WTC11 (cell line): ENCODE measurements at regions not wholly inside any gene's neighbourhood (a gene's known extent, or its start where the extent isn't known, plus 50 kb on each side); places are given as distances from the start of the nearest gene placed in this dataset.

Experiments used
- CBFB ChIP-seq: sonication (generic); formaldehyde crosslinking; IDR thresholded peaks from 2 replicates; pipeline ENCODE4 v1.8.1; 2022; ENCODE audit warnings: mild to moderate bottlenecking, low read depth, missing genetic modification reagents
- GABPB1 ChIP-seq: sonication (generic); formaldehyde crosslinking; IDR thresholded peaks from 2 replicates; pipeline ENCODE4 v1.8.1; 2023; ENCODE audit warnings: mild to moderate bottlenecking, missing genetic modification reagents
- HMGA2 ChIP-seq: fragments of 250-450 bp; sonication (Bioruptor Pico); IDR thresholded peaks from 2 replicates; pipeline ENCODE4 v1.4.0; 2021; ENCODE audit warnings: mild to moderate bottlenecking, moderate library complexity
- JUN ChIP-seq: sonication (generic); formaldehyde crosslinking; IDR thresholded peaks from 2 replicates; pipeline ENCODE4 v1.8.0; 2023; ENCODE audit warnings: mild to moderate bottlenecking, missing genetic modification reagents
- NFYB ChIP-seq: sonication (generic); formaldehyde crosslinking; conservative IDR thresholded peaks from 2 replicates; pipeline ENCODE4 v1.8.0; 2022; ENCODE audit warnings: low read depth, missing genetic modification reagents
- SP1 ChIP-seq: sonication (generic); formaldehyde crosslinking; conservative IDR thresholded peaks from 2 replicates; pipeline ENCODE4 v1.8.1; 2022; ENCODE audit warnings: missing genetic modification reagents
- TEAD1 ChIP-seq: sonication (generic); formaldehyde crosslinking; IDR thresholded peaks from 2 replicates; pipeline ENCODE4 v1.8.0; 2022; ENCODE audit warnings: mild to moderate bottlenecking, missing genetic modification reagents
- TEAD4 ChIP-seq: sonication (generic); formaldehyde crosslinking; IDR thresholded peaks from 2 replicates; pipeline ENCODE4 v1.8.0; 2022; ENCODE audit warnings: mild to moderate bottlenecking, missing genetic modification reagents
- ZNF263 ChIP-seq: sonication (generic); formaldehyde crosslinking; IDR thresholded peaks from 2 replicates; pipeline ENCODE4 v1.8.1; 2022; ENCODE audit warnings: low read depth, mild to moderate bottlenecking, moderate library complexity, missing genetic modification reagents
- TF ChIP-seq, protein P1 (sequence below): fragments of 200-600 bp; IDR thresholded peaks from 2 replicates; pipeline ENCODE4 v1.8.0; 2022; ENCODE audit warnings: antibody characterized with exemption
- TF ChIP-seq, protein P2 (sequence below): sonication (generic); formaldehyde crosslinking; IDR thresholded peaks from 2 replicates; pipeline ENCODE4 v1.8.1; 2022; ENCODE audit warnings: low read depth, missing genetic modification reagents, borderline replicate concordance
- TF ChIP-seq, protein P3 (sequence below): sonication (generic); formaldehyde crosslinking; IDR thresholded peaks from 2 replicates; pipeline ENCODE4 v1.8.1; 2023; ENCODE audit warnings: mild to moderate bottlenecking, moderate library complexity, missing genetic modification reagents
- TF ChIP-seq, protein P4 (sequence below): fragments of 250-450 bp; sonication (Bioruptor Pico); conservative IDR thresholded peaks from 2 replicates; pipeline ENCODE4 v1.9.0; 2021; ENCODE audit warnings: mild to moderate bottlenecking

DNA sequence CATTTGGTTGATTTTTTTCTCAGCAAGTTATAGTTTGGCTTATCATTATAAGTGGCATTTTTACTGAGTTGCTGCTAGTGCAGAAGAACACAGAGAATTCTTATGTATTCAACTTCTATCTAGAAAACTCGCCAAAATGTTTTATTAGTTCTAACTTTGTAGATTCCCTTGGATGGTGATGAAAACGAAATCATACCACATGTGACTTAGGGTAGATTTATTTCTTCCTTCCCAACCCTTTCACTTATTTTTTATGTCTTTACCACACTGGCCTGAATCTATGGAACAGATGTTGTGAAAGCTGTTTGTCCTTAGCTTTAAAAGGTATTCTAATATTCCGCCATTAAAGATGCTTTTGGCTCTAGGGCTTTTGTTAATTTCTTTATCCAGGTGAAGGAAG is 503.3 kb upstream of the CFAP20DC start:
- TF ChIP-seq GABPB1 (CRISPR knock-in tag) (no peak), ZNF263 (CRISPR knock-in tag) (no peak), HMGA2 (no peak), TEAD4 (CRISPR knock-in tag) (no peak), SP1 (no peak), JUN (CRISPR knock-in tag) (no peak), NFYB (CRISPR knock-in tag) (no peak), CBFB (CRISPR knock-in tag) (no peak), TEAD1 (CRISPR knock-in tag) (no peak)
- TF ChIP-seq, protein P1, sequence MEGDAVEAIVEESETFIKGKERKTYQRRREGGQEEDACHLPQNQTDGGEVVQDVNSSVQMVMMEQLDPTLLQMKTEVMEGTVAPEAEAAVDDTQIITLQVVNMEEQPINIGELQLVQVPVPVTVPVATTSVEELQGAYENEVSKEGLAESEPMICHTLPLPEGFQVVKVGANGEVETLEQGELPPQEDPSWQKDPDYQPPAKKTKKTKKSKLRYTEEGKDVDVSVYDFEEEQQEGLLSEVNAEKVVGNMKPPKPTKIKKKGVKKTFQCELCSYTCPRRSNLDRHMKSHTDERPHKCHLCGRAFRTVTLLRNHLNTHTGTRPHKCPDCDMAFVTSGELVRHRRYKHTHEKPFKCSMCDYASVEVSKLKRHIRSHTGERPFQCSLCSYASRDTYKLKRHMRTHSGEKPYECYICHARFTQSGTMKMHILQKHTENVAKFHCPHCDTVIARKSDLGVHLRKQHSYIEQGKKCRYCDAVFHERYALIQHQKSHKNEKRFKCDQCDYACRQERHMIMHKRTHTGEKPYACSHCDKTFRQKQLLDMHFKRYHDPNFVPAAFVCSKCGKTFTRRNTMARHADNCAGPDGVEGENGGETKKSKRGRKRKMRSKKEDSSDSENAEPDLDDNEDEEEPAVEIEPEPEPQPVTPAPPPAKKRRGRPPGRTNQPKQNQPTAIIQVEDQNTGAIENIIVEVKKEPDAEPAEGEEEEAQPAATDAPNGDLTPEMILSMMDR: no peak
- TF ChIP-seq, protein P2, sequence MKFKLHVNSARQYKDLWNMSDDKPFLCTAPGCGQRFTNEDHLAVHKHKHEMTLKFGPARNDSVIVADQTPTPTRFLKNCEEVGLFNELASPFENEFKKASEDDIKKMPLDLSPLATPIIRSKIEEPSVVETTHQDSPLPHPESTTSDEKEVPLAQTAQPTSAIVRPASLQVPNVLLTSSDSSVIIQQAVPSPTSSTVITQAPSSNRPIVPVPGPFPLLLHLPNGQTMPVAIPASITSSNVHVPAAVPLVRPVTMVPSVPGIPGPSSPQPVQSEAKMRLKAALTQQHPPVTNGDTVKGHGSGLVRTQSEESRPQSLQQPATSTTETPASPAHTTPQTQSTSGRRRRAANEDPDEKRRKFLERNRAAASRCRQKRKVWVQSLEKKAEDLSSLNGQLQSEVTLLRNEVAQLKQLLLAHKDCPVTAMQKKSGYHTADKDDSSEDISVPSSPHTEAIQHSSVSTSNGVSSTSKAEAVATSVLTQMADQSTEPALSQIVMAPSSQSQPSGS (CRISPR knock-in tag): no peak
- TF ChIP-seq, protein P3, sequence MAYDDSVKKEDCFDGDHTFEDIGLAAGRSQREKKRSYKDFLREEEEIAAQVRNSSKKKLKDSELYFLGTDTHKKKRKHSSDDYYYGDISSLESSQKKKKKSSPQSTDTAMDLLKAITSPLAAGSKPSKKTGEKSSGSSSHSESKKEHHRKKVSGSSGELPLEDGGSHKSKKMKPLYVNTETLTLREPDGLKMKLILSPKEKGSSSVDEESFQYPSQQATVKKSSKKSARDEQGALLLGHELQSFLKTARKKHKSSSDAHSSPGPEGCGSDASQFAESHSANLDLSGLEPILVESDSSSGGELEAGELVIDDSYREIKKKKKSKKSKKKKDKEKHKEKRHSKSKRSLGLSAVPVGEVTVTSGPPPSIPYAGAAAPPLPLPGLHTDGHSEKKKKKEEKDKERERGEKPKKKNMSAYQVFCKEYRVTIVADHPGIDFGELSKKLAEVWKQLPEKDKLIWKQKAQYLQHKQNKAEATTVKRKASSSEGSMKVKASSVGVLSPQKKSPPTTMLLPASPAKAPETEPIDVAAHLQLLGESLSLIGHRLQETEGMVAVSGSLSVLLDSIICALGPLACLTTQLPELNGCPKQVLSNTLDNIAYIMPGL (CRISPR knock-in tag): no peak
- TF ChIP-seq, protein P4, sequence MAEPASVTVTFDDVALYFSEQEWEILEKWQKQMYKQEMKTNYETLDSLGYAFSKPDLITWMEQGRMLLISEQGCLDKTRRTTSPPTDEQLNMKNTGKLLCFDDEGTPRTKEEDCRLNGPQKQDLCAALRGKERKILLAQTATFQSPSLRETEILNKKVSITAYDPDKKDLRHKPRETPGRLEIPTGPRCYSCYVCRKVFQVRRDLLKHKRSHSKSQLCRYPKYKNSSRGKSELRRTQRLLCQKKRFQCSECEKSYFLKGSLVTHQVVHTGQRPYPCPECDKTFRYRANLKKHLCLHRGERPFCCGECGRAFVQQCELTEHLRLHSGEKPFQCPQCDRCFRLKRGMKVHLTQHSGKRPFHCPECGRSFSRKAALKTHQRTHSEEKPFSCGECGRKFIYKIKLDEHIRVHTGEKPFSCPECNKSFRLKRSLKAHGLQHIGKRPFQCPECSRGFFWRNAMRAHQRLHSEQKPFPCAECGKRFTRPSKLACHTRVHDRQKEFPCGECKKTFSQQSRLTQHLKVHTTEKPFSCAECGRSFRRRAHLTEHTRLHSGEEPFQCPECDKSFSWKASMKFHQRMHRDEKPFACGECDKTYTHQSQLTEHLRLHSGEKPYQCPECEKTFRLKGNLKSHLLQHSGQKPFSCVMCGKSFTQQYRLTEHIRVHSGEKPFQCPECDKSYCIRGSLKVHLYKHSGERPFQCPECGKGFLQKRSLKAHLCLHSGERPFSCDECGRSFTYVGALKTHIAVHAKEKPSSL: no peak
